ENCODE measurements at regions not wholly inside any gene's neighbourhood (a gene's known extent, or its start where the extent isn't known, plus 50 kb on each side); places are given as distances from the start of the nearest gene placed in this dataset.

DNA sequence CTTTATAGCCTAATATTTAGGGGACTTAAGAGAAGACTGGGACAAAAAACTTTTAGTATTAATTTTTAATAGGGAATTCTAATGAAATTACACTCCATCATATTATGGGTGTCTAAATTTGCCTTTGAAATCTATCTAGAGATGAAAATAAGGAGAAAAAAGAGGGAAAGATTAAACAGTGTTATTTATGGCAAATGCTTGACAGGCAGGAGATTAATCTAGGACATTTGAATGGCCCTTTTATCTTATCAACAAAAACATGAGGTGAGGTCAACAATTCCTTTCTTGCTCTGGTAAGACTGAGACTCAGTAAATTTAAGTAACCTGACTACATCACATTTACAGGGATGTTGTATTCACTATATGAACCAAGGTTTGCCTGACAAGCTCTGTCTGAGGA lies 852.8 kb upstream of the CTNND2 start (continued):
- no peak for TF ChIP-seq MAFK (IDR thresholded peaks at IDR 0.05; ENCODE audit: low read depth, low read length)
- no peak for TF ChIP-seq TBP (IDR thresholded peaks at IDR 0.05; ENCODE audit: low read depth, low read length)
- TF ChIP-seq CTBP2 (IDR thresholded peaks at IDR 0.05; ENCODE audit: borderline replicate concordance, insufficient read depth, insufficient read length, low read length) = no peak
- no peak for TF ChIP-seq HDAC6 (IDR thresholded peaks at IDR 0.05; ENCODE audit: low read depth, low read length)
- TF ChIP-seq TAF7 (optimal IDR thresholded peaks at IDR 0.05; ENCODE audit: borderline replicate concordance, low read depth, low read length) = no peak
- TF ChIP-seq EP300 (IDR thresholded peaks at IDR 0.05; ENCODE audit: borderline replicate concordance in 1 of 2, low read depth in 2 of 2, low read length in 2 of 2) = no peak

Measured in H1 (cell line).